Liver (tissue), 8 donors: ENCODE measurements at regions not wholly inside any gene's neighbourhood (a gene's known extent, or its start where the extent isn't known, plus 50 kb on each side); places are given as distances from the start of the nearest gene placed in this dataset.
A peak's percentile ranks its signal among the peaks of the same experiment; 100 is the strongest.

Experiments used
- DNase-seq: peaks from one replicate; pipeline ENCODE4 v3.0.0-alpha.2; 2017; ENCODE audit warnings: low spot score
- H3K27ac ChIP-seq, 2 donors: one replicate each; pipeline ENCODE4 v1.7.0; 2013; ENCODE audit warnings: inconsistent platforms in 2 of 2, low read length in 2 of 2, control low read depth in 1 of 2, low read depth in 1 of 2, mild to moderate bottlenecking in 1 of 2
- H3K27me3 ChIP-seq, 4 donors: one replicate each; pipeline versions ENCODE4 v1.6.1 to v1.7.0; 2013; ENCODE audit warnings: low read length in 3 of 4, inconsistent platforms in 1 of 4, mild to moderate bottlenecking in 1 of 4, moderate library complexity in 1 of 4; ENCODE audit not compliant: control insufficient read depth in 4 of 4, insufficient read depth in 4 of 4
- H3K36me3 ChIP-seq, 4 donors: one replicate each; pipeline versions ENCODE4 v1.6.1 to v1.7.0; 2013; ENCODE audit warnings: low read length in 3 of 4, mild to moderate bottlenecking in 3 of 4, low read depth in 1 of 4, moderate library complexity in 1 of 4; ENCODE audit not compliant: control insufficient read depth in 4 of 4, insufficient read depth in 3 of 4
- H3K4me1 ChIP-seq, 4 donors: one replicate each; pipeline versions ENCODE4 v1.6.1 to v1.7.0; 2013; ENCODE audit warnings: low read length in 3 of 4, mild to moderate bottlenecking in 3 of 4, moderate library complexity in 1 of 4; ENCODE audit not compliant: control insufficient read depth in 4 of 4, insufficient read depth in 4 of 4
- H3K4me3 ChIP-seq, 3 donors: one replicate each; pipeline versions ENCODE4 v1.6.1 to v1.7.0; 2013; ENCODE audit warnings: low read length in 3 of 3, control low read depth in 1 of 3, low read depth in 1 of 3, mild to moderate bottlenecking in 1 of 3
- H3K9ac ChIP-seq, 2 donors: one replicate each; pipeline ENCODE4 v1.7.0; 2013; ENCODE audit warnings: low read length in 2 of 2, mild to moderate bottlenecking in 2 of 2, moderate library complexity in 2 of 2, control low read depth in 1 of 2, low read depth in 1 of 2
- H3K9me3 ChIP-seq, 4 donors: one replicate each; pipeline versions ENCODE4 v1.6.1 to v1.7.0; 2013; ENCODE audit warnings: low read length in 3 of 4; ENCODE audit not compliant: control insufficient read depth in 4 of 4
- ATF3 ChIP-seq: IDR thresholded peaks from 2 replicates; pipeline ENCODE4 v1.6.1; 2016; ENCODE audit warnings: antibody characterized with exemption
- EGR1 ChIP-seq, 2 donors: IDR thresholded peaks; 2 replicates each; pipeline ENCODE4 v1.6.1; 2016 to 2018; ENCODE audit warnings: antibody characterized with exemption in 2 of 2, low read depth in 2 of 2
- FOXA1 ChIP-seq: IDR thresholded peaks from 2 replicates; pipeline ENCODE4 v1.6.1; 2016; ENCODE audit warnings: antibody characterized with exemption
- HNF4A ChIP-seq, 2 donors: conservative IDR thresholded peaks; 2 replicates each; pipeline ENCODE4 v1.6.1; 2016; ENCODE audit warnings: antibody characterized with exemption in 2 of 2, mild to moderate bottlenecking in 2 of 2
- JUND ChIP-seq, 2 donors: IDR thresholded peaks; 2 replicates each; pipeline ENCODE4 v1.6.1; 2016; ENCODE audit warnings: antibody characterized with exemption in 2 of 2
- NR2F2 ChIP-seq: IDR thresholded peaks from 2 replicates; pipeline ENCODE4 v1.6.1; 2016; ENCODE audit warnings: antibody characterized with exemption
- RAD21 ChIP-seq, 2 donors: IDR thresholded peaks; 2 replicates each; pipeline ENCODE4 v1.6.1; 2016; ENCODE audit warnings: antibody characterized with exemption in 2 of 2, mild to moderate bottlenecking in 2 of 2
- SP1 ChIP-seq: IDR thresholded peaks from 2 replicates; pipeline ENCODE4 v1.6.1; 2018; ENCODE audit warnings: antibody characterized with exemption, mild to moderate bottlenecking
- TAF1 ChIP-seq: conservative IDR thresholded peaks from 2 replicates; pipeline ENCODE4 v1.6.1; 2016; ENCODE audit warnings: antibody characterized with exemption, mild to moderate bottlenecking
- YY1 ChIP-seq: IDR thresholded peaks from 2 replicates; pipeline ENCODE4 v1.6.1; 2016; ENCODE audit warnings: antibody characterized with exemption, mild to moderate bottlenecking
- WGBS: extraction: QIAGEN DNeasy Blood & Tissue Kit; methylation state at CpG from one replicate; pipeline ENCODE4 v1.1.7; 2013; 5-methylcytosine and 5-hydroxymethylcytosine counted together
- TF ChIP-seq, protein P1 (sequence below): fragments of 150-350 bp; IDR thresholded peaks from 2 replicates; pipeline ENCODE4 v1.5.1; 2017; ENCODE audit warnings: improper control_type of control experiment, low read depth, low read length; ENCODE audit not compliant: missing input control
- donor health status: healthy.
- donor health status: healthy.
- donor health status: healthy.
- donor health status: healthy.
- donor health status: healthy.

- Histone ChIP-seq H3K27ac (no peak overlapping the region), H3K4me3 (no peak overlapping the region), H3K9ac (no peak overlapping the region), H3K4me1 (no peaks in the 10 kb centered on the region), H3K27me3 (no peaks in the 10 kb centered on the region), H3K9me3 (peaks cover 0 to 4% (median 0%) of the 10 kb centered on the region in 4 donors), H3K36me3 (no peaks in the 10 kb centered on the region)
- TF ChIP-seq HNF4A (conservative IDR thresholded peaks at IDR 0.05) (no peak), FOXA1 (no peak), TAF1 (no peak)
- WGBS, result 62% methylated on average over 7 of the region's 7 CpGs
- DNase-seq, result no peak
These were observed 67.2 kb upstream of the SHISA3 start for GRCh38 chr4:42330002-42330592.

DNA sequence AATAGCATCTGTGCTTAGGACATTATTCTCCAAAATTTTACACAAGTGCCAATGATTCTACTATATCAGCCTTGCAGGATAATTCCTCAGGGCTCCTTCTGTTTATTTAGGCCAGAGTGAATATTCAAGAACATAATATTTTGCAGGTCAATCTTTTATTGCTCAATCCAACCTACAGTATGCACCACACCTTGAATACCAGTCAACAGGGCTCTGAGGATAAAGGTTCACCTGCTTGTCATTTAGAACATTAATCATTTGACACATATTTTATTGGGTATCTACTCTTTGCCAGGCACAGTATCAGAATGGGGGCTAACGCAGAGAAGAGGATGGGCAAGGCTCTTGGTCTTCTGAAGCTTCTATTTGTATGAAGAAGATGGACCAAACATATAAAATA is 66.2 kb upstream of the SHISA3 start:
- peaks cover 0 to 4% (median 0%) of the 10 kb centered on the region in 4 donors for H3K9me3 ChIP-seq
- no peak for DNase-seq
- TF ChIP-seq, protein P1, sequence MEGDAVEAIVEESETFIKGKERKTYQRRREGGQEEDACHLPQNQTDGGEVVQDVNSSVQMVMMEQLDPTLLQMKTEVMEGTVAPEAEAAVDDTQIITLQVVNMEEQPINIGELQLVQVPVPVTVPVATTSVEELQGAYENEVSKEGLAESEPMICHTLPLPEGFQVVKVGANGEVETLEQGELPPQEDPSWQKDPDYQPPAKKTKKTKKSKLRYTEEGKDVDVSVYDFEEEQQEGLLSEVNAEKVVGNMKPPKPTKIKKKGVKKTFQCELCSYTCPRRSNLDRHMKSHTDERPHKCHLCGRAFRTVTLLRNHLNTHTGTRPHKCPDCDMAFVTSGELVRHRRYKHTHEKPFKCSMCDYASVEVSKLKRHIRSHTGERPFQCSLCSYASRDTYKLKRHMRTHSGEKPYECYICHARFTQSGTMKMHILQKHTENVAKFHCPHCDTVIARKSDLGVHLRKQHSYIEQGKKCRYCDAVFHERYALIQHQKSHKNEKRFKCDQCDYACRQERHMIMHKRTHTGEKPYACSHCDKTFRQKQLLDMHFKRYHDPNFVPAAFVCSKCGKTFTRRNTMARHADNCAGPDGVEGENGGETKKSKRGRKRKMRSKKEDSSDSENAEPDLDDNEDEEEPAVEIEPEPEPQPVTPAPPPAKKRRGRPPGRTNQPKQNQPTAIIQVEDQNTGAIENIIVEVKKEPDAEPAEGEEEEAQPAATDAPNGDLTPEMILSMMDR, result no peak
- H3K27me3 ChIP-seq, result no peaks in the 10 kb centered on the region
- no peak overlapping the region for H3K4me3 ChIP-seq
- 88% methylated on average over 1 of the region's 1 CpG for WGBS
- H3K9ac ChIP-seq, result no peak overlapping the region
- H3K36me3 ChIP-seq, result no peaks in the 10 kb centered on the region
- H3K27ac ChIP-seq, result no peak overlapping the region
- no peaks in the 10 kb centered on the region for H3K4me1 ChIP-seq

- Histone ChIP-seq H3K4me1 (no peaks in the 10 kb centered on the region), H3K36me3 (no peaks in the 10 kb centered on the region), H3K4me3 (no peak overlapping the region), H3K9ac (no peak overlapping the region), H3K27me3 (no peaks in the 10 kb centered on the region), H3K27ac (no peak overlapping the region), H3K9me3 (peaks cover 0 to 4% (median under 1%) of the 10 kb centered on the region in 4 donors)
- DNase-seq, result no peak
- whole genome bisulfite sequencing, result 79% methylated on average over 6 of the region's 6 CpGs
- TF ChIP-seq RAD21 (IDR thresholded peaks at IDR 0.05) (no peak), EGR1 (IDR thresholded peaks at IDR 0.05; ENCODE audit: low read depth in 2 of 2) (no peak), JUND (IDR thresholded peaks at IDR 0.05) (peak in 1 of 2 donors; percentile 61), SP1 (no peak)
- TF ChIP-seq, protein P1, result no peak
These were observed 65.3 kb upstream of the SHISA3 start for GRCh38 chr4:42331914-42332368.

GRCh38 chr4:42339935-42340406 is 57.3 kb upstream of the SHISA3 start:
- Histone ChIP-seq H3K9me3 (peaks cover 0 to 4% (median 0%) of the 10 kb centered on the region in 4 donors), H3K9ac (no peak overlapping the region), H3K27ac (peak overlapping the region in 1 of 2 donors; percentile 42), H3K4me3 (no peak overlapping the region), H3K36me3 (no peaks in the 10 kb centered on the region), H3K4me1 (no peaks in the 10 kb centered on the region), H3K27me3 (no peaks in the 10 kb centered on the region)
- 46% methylated on average over 7 of the region's 7 CpGs for WGBS
- no peak for TF ChIP-seq FOXA1
- peak; percentile 77 for TF ChIP-seq NR2F2
- no peak for TF ChIP-seq ATF3
- TF ChIP-seq TAF1, result no peak
- TF ChIP-seq YY1, result no peak
- DNase-seq, result no peak
